ENCODE measurements at regions not wholly inside any gene's neighbourhood (a gene's known extent, or its start where the extent isn't known, plus 50 kb on each side); places are given as distances from the start of the nearest gene placed in this dataset.
A peak's percentile ranks its signal among the peaks of the same experiment; 100 is the strongest.
"Not testable (repeated sequence)": the region's sequence is repeated elsewhere in the genome, so short reads cannot be mapped to it uniquely, and the experiment has no call there.

GRCh38 chr6:137545073-137545472, 50.9 kb upstream of the OLIG3 start:
- no peak for DNase-seq

GRCh38 chr6:137547186-137547585, 53.0 kb upstream of the OLIG3 start:
- no peak for DNase-seq

GRCh38 chr6:137547601-137548000, 53.4 kb upstream of the OLIG3 start:
- DNase-seq: no peak

GRCh38 chr6:137549106-137549505, 54.9 kb upstream of the OLIG3 start:
- DNase-seq: no peak

- no peak for DNase-seq
Measured at GRCh38 chr6:137550535-137550934, 56.3 kb upstream of the OLIG3 start.

GRCh38 chr6:137552146-137552545, 58.0 kb upstream of the OLIG3 start:
- DNase-seq: no peak

- no peak for DNase-seq
Measured at GRCh38 chr6:137552809-137553208, 58.6 kb upstream of the OLIG3 start.

GRCh38 chr6:137559521-137560183, 65.5 kb upstream of the OLIG3 start:
- peak; percentile 11 for DNase-seq

- no peak for DNase-seq
Measured at GRCh38 chr6:137560184-137560563, 66.0 kb upstream of the OLIG3 start.

GRCh38 chr6:137568067-137568466, 73.9 kb upstream of the OLIG3 start:
- DNase-seq: no peak

GRCh38 chr6:137570393-137570792, 76.2 kb upstream of the OLIG3 start:
- DNase-seq: no peak

- DNase-seq: peak; percentile 66
Measured at GRCh38 chr6:137571854-137572253, 77.7 kb upstream of the OLIG3 start.

GRCh38 chr6:137573739-137574138, 79.5 kb upstream of the OLIG3 start:
- DNase-seq: no peak

GRCh38 chr6:137579612-137580011, 85.4 kb upstream of the OLIG3 start:
- no peak for DNase-seq

GRCh38 chr6:137581019-137581707, 87.0 kb upstream of the OLIG3 start:
- no peak for DNase-seq

- not testable (repeated sequence) for DNase-seq
Measured at GRCh38 chr6:137583519-137583918, 89.3 kb upstream of the OLIG3 start.

GRCh38 chr6:137588472-137588871, 94.3 kb upstream of the OLIG3 start:
- no peak for DNase-seq

GRCh38 chr6:137589067-137589848, 95.1 kb upstream of the OLIG3 start:
- peak; percentile 19 for DNase-seq

GRCh38 chr6:137590684-137591083, 96.5 kb upstream of the OLIG3 start:
- no peak for DNase-seq

GRCh38 chr6:137601471-137601870, 107.3 kb upstream of the OLIG3 start:
- DNase-seq: no peak

- DNase-seq: no peak
Measured at GRCh38 chr6:137602313-137603197, 108.4 kb upstream of the OLIG3 start.

GRCh38 chr6:137610702-137611101, 116.5 kb upstream of the OLIG3 start:
- DNase-seq: no peak

GRCh38 chr6:137623293-137623692, 129.1 kb upstream of the OLIG3 start:
- no peak for DNase-seq
